ENCODE measurements at regions not wholly inside any gene's neighbourhood (a gene's known extent, or its start where the extent isn't known, plus 50 kb on each side); places are given as distances from the start of the nearest gene placed in this dataset.
A peak's percentile ranks its signal among the peaks of the same experiment; 100 is the strongest.

DNA sequence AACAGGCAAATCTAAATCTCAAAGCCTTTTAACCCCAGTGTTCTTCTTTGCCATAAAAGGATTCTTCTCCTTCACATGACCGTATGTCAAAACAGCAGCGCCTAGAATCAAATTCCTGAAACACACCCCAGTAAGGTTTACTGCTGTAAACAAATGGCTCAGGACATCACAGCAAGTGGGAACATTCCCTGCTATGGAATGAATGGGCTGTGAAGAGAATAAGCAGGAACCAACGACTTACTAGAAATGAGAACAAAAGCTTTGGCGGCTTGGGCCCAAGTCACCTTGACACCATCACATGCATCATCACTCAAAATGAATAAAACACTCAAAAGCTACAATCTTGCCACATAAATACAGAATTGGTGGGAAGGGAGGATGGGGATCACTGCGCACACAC, 80.4 kb upstream of the SPATA13 start:
- no peaks in the 10 kb centered on the region for H3K9me2 ChIP-seq (ENCODE audit: insufficient read depth, low read length)
- H3K4me2 ChIP-seq (ENCODE audit: low read length) = no peak overlapping the region
- no peak overlapping the region for H2AFZ ChIP-seq (ENCODE audit: low read depth, low read length)
- H3K4me3 ChIP-seq (ENCODE audit: low read length) = no peak overlapping the region
- no peak overlapping the region for H3K9ac ChIP-seq (ENCODE audit: low read length)
- no peaks in the 10 kb centered on the region for H3K9me3 ChIP-seq (ENCODE audit: low read length)
- no peaks in the 10 kb centered on the region for H3K79me2 ChIP-seq (replicated peaks; ENCODE audit: insufficient read depth, low read length)
- H4K20me1 ChIP-seq (ENCODE audit: insufficient read depth) = no peaks in the 10 kb centered on the region
- H3F3A ChIP-seq (ENCODE audit: insufficient read depth, low read length, poor library complexity, severe bottlenecking) = peaks cover 6% of the 10 kb centered on the region
- no peaks in the 10 kb centered on the region for H3K27me3 ChIP-seq (ENCODE audit: insufficient read depth, low read depth, low read length)
- TF ChIP-seq EP300 (conservative IDR thresholded peaks at IDR 0.05; ENCODE audit: poor library complexity, severe bottlenecking) (no peak), SMC3 (conservative IDR thresholded peaks at IDR 0.05; ENCODE audit: poor library complexity) (no peak), TAF1 (IDR thresholded peaks at IDR 0.05; ENCODE audit: low read depth) (no peak), POLR2AphosphoS5 (IDR thresholded peaks at IDR 0.05) (peak; percentile 24)
- TF ChIP-seq, protein P1, sequence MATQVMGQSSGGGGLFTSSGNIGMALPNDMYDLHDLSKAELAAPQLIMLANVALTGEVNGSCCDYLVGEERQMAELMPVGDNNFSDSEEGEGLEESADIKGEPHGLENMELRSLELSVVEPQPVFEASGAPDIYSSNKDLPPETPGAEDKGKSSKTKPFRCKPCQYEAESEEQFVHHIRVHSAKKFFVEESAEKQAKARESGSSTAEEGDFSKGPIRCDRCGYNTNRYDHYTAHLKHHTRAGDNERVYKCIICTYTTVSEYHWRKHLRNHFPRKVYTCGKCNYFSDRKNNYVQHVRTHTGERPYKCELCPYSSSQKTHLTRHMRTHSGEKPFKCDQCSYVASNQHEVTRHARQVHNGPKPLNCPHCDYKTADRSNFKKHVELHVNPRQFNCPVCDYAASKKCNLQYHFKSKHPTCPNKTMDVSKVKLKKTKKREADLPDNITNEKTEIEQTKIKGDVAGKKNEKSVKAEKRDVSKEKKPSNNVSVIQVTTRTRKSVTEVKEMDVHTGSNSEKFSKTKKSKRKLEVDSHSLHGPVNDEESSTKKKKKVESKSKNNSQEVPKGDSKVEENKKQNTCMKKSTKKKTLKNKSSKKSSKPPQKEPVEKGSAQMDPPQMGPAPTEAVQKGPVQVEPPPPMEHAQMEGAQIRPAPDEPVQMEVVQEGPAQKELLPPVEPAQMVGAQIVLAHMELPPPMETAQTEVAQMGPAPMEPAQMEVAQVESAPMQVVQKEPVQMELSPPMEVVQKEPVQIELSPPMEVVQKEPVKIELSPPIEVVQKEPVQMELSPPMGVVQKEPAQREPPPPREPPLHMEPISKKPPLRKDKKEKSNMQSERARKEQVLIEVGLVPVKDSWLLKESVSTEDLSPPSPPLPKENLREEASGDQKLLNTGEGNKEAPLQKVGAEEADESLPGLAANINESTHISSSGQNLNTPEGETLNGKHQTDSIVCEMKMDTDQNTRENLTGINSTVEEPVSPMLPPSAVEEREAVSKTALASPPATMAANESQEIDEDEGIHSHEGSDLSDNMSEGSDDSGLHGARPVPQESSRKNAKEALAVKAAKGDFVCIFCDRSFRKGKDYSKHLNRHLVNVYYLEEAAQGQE (IDR thresholded peaks at IDR 0.05; ENCODE audit: borderline replicate concordance) = peak; percentile 40
- no peaks in the 10 kb centered on the region for H3K36me3 ChIP-seq (ENCODE audit: insufficient read depth, low read length)
- H3K27ac ChIP-seq (ENCODE audit: low read length) = no peak overlapping the region

DNA sequence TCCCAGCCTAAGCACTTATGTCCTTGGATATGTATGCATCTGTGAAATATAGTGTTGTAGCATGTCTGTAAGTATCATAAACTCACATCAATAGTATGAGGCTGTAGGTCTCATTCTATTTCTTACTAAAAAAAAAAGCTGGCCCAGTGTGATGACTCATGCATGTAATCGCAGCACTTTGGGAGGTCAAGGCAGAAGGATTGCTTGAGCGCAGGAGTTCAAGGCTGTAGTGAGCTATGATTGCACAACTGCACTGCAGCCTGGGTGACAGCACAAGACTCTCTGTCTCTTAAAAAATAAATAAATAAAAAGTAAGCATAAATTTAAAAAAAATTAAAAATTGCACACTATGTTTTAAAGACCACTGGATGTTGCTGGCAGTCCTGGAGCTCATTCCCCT, 79.1 kb upstream of the SPATA13 start:
- H3K4me3 ChIP-seq (ENCODE audit: low read length) = no peak overlapping the region
- H2AFZ ChIP-seq (ENCODE audit: low read depth, low read length) = no peak overlapping the region
- no peak overlapping the region for H3K9ac ChIP-seq (ENCODE audit: low read length)
- no peaks in the 10 kb centered on the region for H3K27me3 ChIP-seq (ENCODE audit: insufficient read depth, low read depth, low read length)
- no peaks in the 10 kb centered on the region for H3K9me3 ChIP-seq (ENCODE audit: low read length)
- H3K9me2 ChIP-seq (ENCODE audit: insufficient read depth, low read length) = no peaks in the 10 kb centered on the region
- H3K36me3 ChIP-seq (ENCODE audit: insufficient read depth, low read length) = no peaks in the 10 kb centered on the region
- TF ChIP-seq EZH2 (IDR thresholded peaks at IDR 0.05; ENCODE audit: borderline replicate concordance, insufficient read depth, low read length, poor library complexity, severe bottlenecking) (no peak), CTCF (IDR thresholded peaks at IDR 0.05; ENCODE audit: poor library complexity, severe bottlenecking) (no peak), POLR2AphosphoS5 (IDR thresholded peaks at IDR 0.05) (no peak), TAF1 (IDR thresholded peaks at IDR 0.05; ENCODE audit: low read depth) (no peak), RAD21 (conservative IDR thresholded peaks at IDR 0.05) (no peak), SMC3 (conservative IDR thresholded peaks at IDR 0.05; ENCODE audit: poor library complexity) (no peak), MXI1 (conservative IDR thresholded peaks at IDR 0.05; ENCODE audit: poor library complexity, severe bottlenecking) (no peak), EP300 (conservative IDR thresholded peaks at IDR 0.05; ENCODE audit: poor library complexity, severe bottlenecking) (no peak)
- TF ChIP-seq, protein P1 (IDR thresholded peaks at IDR 0.05; ENCODE audit: borderline replicate concordance) = no peak
- peaks cover 6% of the 10 kb centered on the region for H3F3A ChIP-seq (ENCODE audit: insufficient read depth, low read length, poor library complexity, severe bottlenecking)
- H3K79me2 ChIP-seq (replicated peaks; ENCODE audit: insufficient read depth, low read length) = no peaks in the 10 kb centered on the region
- H3K27ac ChIP-seq (ENCODE audit: low read length) = peak overlapping the region; percentile 95
- no peak overlapping the region for H3K4me2 ChIP-seq (ENCODE audit: low read length)
- H4K20me1 ChIP-seq (ENCODE audit: insufficient read depth) = no peaks in the 10 kb centered on the region

All from neural cell (in vitro differentiated cells).